ENCODE measurements at regions not wholly inside any gene's neighbourhood (a gene's known extent, or its start where the extent isn't known, plus 50 kb on each side); places are given as distances from the start of the nearest gene placed in this dataset.

DNA sequence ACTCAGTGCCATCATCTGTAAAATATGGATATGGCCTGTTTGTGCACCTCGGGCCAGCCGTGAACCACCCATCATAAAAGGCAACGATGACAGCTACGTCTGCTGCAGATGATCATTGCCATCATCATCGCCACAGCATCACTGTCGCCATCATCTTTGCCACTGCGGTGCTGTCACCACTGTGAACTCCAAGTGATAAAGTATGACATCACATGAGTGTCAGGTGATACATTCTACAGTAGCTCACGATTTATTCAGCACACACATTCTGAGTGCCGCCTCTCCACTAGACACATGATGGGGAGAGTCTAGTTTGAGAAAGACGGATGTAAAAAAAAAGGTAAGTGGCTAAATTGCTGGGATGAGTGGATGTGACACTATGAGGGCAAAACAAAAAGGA lies 755.4 kb upstream of the RAB6C start:
- Histone ChIP-seq H3K27me3 (no peaks in the 10 kb centered on the region), H3K9me3 (no peaks in the 10 kb centered on the region), H3K4me3 (no peak overlapping the region), H3K27ac (no peak overlapping the region), H3K4me1 (no peaks in the 10 kb centered on the region), H3K36me3 (no peaks in the 10 kb centered on the region)
- intact Hi-C loops (cut with DNase I): no loop called here
- DNase-seq (no peak), ATAC-seq (no peak)
- TF ChIP-seq, protein P1, sequence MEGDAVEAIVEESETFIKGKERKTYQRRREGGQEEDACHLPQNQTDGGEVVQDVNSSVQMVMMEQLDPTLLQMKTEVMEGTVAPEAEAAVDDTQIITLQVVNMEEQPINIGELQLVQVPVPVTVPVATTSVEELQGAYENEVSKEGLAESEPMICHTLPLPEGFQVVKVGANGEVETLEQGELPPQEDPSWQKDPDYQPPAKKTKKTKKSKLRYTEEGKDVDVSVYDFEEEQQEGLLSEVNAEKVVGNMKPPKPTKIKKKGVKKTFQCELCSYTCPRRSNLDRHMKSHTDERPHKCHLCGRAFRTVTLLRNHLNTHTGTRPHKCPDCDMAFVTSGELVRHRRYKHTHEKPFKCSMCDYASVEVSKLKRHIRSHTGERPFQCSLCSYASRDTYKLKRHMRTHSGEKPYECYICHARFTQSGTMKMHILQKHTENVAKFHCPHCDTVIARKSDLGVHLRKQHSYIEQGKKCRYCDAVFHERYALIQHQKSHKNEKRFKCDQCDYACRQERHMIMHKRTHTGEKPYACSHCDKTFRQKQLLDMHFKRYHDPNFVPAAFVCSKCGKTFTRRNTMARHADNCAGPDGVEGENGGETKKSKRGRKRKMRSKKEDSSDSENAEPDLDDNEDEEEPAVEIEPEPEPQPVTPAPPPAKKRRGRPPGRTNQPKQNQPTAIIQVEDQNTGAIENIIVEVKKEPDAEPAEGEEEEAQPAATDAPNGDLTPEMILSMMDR (IDR thresholded peaks at IDR 0.05): no peak

DNA sequence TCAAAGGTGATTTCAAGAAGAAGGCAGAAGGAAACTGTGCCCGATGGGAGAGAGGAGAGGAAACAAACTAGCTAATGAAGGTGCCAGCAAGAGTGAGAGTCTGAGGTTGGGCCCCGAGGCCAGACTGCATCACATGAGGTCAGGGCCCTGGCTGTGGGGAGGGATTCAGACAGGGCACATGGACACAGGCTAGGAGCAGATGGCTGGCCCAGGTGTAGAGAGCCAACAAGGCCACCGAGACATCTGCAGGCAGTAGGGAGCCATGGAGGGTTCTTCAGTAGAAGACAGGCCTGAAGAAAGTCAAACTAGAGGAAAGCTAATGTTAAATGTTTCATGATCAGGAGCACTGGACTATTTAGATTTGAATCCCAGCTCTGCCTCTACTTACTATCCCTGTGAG lies 755.0 kb upstream of the RAB6C start:
- TF ChIP-seq, protein P1 (IDR thresholded peaks at IDR 0.05): no peak
- Histone ChIP-seq H3K9me3 (no peaks in the 10 kb centered on the region), H3K27me3 (no peaks in the 10 kb centered on the region), H3K4me1 (no peaks in the 10 kb centered on the region), H3K4me3 (no peak overlapping the region), H3K27ac (no peak overlapping the region), H3K36me3 (no peaks in the 10 kb centered on the region)
- intact Hi-C loops (cut with DNase I): no loop called here
- DNase-seq (no peak), ATAC-seq (no peak)

DNA sequence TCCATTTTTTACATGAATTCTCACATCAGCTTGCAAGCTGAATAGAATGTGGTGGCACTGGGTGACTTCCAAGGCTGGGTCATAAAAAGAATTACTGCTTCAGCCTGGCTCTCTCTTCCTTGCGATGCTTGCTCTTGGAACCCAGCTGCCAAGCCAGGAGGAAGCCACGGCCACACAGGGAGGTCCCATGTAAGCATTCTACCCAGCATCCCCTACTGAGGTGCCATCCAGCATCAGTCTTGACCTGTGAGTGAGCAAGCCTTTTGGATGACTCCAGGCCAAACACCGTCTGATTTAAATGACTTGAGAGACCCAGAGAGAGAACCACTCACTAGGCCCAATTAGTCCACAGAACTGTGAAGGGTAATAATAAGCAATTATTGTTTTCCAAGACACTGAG lies 750.3 kb upstream of the RAB6C start:
- H3K9me3 ChIP-seq: no peaks in the 10 kb centered on the region
- no peak overlapping the region for H3K4me3 ChIP-seq
- no peak for ATAC-seq

DNA sequence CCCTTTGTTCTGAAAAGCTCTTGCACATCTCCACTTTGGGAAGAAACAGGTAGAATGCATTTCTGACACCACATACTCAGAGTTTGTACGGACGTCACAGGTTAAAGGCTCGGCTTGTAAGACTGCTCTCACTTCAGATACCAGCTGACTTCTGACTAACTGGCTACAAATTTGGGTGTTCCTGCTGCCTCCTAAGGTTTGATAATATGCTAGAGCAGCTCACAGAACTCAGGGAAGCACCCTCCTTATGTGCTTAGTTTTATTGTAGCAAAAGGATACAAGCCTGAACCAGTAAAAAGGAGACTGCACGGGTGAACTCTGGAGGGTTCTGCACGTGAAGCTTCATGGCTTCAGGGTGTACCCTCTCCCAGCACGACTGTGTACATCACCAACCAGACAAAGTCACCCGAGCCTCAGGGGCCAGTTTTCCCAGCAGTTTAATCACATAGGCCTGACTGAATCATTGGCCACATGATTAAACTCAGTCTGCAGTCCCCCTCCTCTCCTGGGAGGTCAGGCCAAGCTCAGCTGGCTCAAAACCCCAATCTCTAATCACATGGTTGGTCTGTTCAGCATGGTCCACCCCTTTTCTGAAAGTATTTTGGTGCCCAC lies 749.5 kb upstream of the RAB6C start:
- no peak overlapping the region for H3K27ac ChIP-seq
- H3K4me3 ChIP-seq: no peak overlapping the region
- DNase-seq: no peak
- intact Hi-C loops (cut with DNase I): no loop called here
- no peaks in the 10 kb centered on the region for H3K27me3 ChIP-seq
- H3K36me3 ChIP-seq: no peaks in the 10 kb centered on the region
- no peaks in the 10 kb centered on the region for H3K4me1 ChIP-seq
- TF ChIP-seq, protein P1 (IDR thresholded peaks at IDR 0.05): no peak
- no peak for ATAC-seq
- no peaks in the 10 kb centered on the region for H3K9me3 ChIP-seq

More for the DNA sequence above, 750.3 kb upstream of the RAB6C start:
- H3K36me3 ChIP-seq: no peaks in the 10 kb centered on the region
- H3K27ac ChIP-seq: no peak overlapping the region
- no peaks in the 10 kb centered on the region for H3K27me3 ChIP-seq
- intact Hi-C loops (cut with DNase I): no loop called here
- TF ChIP-seq, protein P1 (IDR thresholded peaks at IDR 0.05): no peak
- DNase-seq: no peak
- no peaks in the 10 kb centered on the region for H3K4me1 ChIP-seq

DNA sequence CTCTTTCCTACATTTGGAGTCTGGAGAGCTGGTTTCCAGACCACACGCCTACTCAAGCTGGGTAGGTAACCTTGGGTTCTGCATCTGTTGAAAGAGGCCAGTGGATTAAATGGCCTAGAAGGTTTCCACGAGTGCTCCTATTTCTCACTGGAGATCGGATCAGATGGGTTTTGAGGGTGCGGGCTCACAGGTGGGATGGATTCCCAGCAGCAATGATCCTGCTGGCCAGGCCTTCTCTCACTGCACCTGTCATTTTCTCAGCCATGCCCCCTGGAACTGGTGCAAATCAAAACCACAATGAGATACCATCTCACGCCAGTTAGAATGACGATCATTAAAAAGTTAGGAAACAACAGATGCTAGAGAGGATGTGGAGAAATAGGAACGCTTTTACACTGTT lies 747.5 kb upstream of the RAB6C start:
- Histone ChIP-seq H3K4me1 (no peaks in the 10 kb centered on the region), H3K4me3 (no peak overlapping the region), H3K27ac (no peak overlapping the region), H3K36me3 (no peaks in the 10 kb centered on the region), H3K27me3 (no peaks in the 10 kb centered on the region), H3K9me3 (peaks cover 0 to 2% of the 10 kb centered on the region in 2 donors)
- ATAC-seq: no peak
- DNase-seq: no peak
- TF ChIP-seq, protein P1 (IDR thresholded peaks at IDR 0.05): no peak
- intact Hi-C loops (cut with DNase I): no loop called here
